ENCODE measurements at regions not wholly inside any gene's neighbourhood (a gene's known extent, or its start where the extent isn't known, plus 50 kb on each side); places are given as distances from the start of the nearest gene placed in this dataset.

DNA sequence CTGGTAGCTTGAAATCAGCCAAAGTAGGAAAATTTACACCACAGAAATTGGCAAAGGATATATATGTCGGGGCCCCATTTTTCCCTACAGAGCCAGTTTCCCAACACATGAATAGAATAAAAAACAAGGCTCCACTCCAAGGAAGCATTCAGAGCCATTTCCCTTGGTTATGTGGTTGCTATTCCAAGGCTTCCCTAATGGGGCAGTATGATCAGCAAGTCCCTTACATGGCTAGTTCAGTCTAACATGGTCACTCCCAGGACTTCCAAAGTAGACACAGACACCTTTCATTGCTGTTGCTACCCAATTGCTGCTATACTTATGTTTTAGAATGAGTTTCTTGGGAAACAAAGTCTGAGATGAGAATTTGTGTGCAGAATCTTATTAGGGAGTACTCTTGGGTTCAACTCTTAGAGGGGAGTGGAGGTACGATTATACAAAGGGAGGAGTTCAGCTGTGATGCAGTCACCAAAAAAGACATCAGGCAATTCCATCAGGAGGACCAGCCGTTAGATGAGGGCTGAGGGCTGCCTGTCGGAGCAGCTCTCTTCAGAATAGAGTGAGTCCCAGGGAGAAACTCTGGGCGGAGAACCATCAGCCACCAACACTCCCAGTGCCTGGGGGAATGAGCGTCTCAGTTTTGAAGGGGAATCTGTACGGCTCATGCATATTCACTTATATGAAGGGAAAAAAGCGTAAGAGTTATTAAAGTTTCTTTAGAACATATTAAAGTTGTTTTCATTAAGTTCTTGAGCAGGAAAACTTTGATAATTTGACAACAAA lies 92.9 kb downstream of the C21orf91 start:
- Histone ChIP-seq H3K27ac (ENCODE audit: low read depth in 1 of 2, low read length in 2 of 2) (no peak overlapping the region), H3K36me3 (ENCODE audit: control insufficient read depth in 4 of 4, insufficient read depth in 3 of 4, low read depth in 1 of 4, low read length in 3 of 4) (no peaks in the 10 kb centered on the region), H3K9me3 (ENCODE audit: control insufficient read depth in 4 of 4, low read length in 3 of 4) (no peaks in the 10 kb centered on the region), H3K27me3 (ENCODE audit: control insufficient read depth in 4 of 4, insufficient read depth in 4 of 4, low read length in 3 of 4) (no peaks in the 10 kb centered on the region), H3K4me3 (ENCODE audit: low read depth in 1 of 3, low read length in 3 of 3) (no peak overlapping the region), H3K4me1 (ENCODE audit: control insufficient read depth in 4 of 4, insufficient read depth in 4 of 4, low read length in 3 of 4) (no peaks in the 10 kb centered on the region), H3K9ac (ENCODE audit: low read depth in 1 of 2, low read length in 2 of 2) (no peak overlapping the region)
- no peak for DNase-seq (ENCODE audit: low spot score)
- TF ChIP-seq JUND (IDR thresholded peaks at IDR 0.05) (no peak), RAD21 (IDR thresholded peaks at IDR 0.05) (peak in 1 of 2 donors; percentile 30)
- WGBS: 85% methylated on average over 8 of the region's 8 CpGs

DNA sequence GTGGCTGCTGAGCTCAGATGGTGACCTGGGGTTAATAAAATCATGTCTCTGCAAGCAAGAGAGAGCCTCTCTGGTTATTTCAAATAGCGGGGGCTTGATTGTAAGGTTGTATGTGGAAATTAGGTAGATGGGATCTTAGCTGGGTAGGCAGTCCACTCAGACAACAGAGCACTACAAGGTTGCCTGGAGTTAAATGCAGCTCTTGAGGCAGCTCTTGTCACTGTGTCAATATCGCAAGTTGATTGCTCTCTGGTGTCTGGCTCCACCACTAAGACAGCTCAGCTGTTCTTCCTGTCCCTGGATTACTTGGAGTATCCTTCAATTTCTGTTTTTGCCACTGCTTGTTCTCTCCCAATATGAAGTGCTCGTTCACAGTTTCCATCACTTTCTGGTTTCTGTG lies 93.8 kb downstream of the C21orf91 start:
- TF ChIP-seq HNF4A (conservative IDR thresholded peaks at IDR 0.05) (no peak), HNF4G (IDR thresholded peaks at IDR 0.05) (no peak), NR2F2 (IDR thresholded peaks at IDR 0.05) (no peak), GABPA (IDR thresholded peaks at IDR 0.05 in 1 of 2, conservative IDR thresholded peaks at IDR 0.05 in 1 of 2) (no peak), FOXA2 (IDR thresholded peaks at IDR 0.05) (no peak), RAD21 (IDR thresholded peaks at IDR 0.05) (no peak), ZBTB33 (IDR thresholded peaks at IDR 0.05) (no peak), SP1 (IDR thresholded peaks at IDR 0.05) (no peak), EGR1 (IDR thresholded peaks at IDR 0.05; ENCODE audit: low read depth in 2 of 2) (no peak), RXRA (IDR thresholded peaks at IDR 0.05) (no peak), TAF1 (conservative IDR thresholded peaks at IDR 0.05) (no peak), ATF3 (IDR thresholded peaks at IDR 0.05) (no peak), FOXA1 (IDR thresholded peaks at IDR 0.05) (no peak), JUND (IDR thresholded peaks at IDR 0.05) (no peak)
- TF ChIP-seq, protein P1, sequence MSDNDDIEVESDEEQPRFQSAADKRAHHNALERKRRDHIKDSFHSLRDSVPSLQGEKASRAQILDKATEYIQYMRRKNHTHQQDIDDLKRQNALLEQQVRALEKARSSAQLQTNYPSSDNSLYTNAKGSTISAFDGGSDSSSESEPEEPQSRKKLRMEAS (IDR thresholded peaks at IDR 0.05): no peak
- TF ChIP-seq, protein P2, sequence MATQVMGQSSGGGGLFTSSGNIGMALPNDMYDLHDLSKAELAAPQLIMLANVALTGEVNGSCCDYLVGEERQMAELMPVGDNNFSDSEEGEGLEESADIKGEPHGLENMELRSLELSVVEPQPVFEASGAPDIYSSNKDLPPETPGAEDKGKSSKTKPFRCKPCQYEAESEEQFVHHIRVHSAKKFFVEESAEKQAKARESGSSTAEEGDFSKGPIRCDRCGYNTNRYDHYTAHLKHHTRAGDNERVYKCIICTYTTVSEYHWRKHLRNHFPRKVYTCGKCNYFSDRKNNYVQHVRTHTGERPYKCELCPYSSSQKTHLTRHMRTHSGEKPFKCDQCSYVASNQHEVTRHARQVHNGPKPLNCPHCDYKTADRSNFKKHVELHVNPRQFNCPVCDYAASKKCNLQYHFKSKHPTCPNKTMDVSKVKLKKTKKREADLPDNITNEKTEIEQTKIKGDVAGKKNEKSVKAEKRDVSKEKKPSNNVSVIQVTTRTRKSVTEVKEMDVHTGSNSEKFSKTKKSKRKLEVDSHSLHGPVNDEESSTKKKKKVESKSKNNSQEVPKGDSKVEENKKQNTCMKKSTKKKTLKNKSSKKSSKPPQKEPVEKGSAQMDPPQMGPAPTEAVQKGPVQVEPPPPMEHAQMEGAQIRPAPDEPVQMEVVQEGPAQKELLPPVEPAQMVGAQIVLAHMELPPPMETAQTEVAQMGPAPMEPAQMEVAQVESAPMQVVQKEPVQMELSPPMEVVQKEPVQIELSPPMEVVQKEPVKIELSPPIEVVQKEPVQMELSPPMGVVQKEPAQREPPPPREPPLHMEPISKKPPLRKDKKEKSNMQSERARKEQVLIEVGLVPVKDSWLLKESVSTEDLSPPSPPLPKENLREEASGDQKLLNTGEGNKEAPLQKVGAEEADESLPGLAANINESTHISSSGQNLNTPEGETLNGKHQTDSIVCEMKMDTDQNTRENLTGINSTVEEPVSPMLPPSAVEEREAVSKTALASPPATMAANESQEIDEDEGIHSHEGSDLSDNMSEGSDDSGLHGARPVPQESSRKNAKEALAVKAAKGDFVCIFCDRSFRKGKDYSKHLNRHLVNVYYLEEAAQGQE (IDR thresholded peaks at IDR 0.05): no peak
- TF ChIP-seq, protein P3, sequence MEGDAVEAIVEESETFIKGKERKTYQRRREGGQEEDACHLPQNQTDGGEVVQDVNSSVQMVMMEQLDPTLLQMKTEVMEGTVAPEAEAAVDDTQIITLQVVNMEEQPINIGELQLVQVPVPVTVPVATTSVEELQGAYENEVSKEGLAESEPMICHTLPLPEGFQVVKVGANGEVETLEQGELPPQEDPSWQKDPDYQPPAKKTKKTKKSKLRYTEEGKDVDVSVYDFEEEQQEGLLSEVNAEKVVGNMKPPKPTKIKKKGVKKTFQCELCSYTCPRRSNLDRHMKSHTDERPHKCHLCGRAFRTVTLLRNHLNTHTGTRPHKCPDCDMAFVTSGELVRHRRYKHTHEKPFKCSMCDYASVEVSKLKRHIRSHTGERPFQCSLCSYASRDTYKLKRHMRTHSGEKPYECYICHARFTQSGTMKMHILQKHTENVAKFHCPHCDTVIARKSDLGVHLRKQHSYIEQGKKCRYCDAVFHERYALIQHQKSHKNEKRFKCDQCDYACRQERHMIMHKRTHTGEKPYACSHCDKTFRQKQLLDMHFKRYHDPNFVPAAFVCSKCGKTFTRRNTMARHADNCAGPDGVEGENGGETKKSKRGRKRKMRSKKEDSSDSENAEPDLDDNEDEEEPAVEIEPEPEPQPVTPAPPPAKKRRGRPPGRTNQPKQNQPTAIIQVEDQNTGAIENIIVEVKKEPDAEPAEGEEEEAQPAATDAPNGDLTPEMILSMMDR (IDR thresholded peaks at IDR 0.05; ENCODE audit: low read depth, low read length, missing input control): no peak
- DNase-seq (ENCODE audit: low spot score): no peak
- Histone ChIP-seq H3K36me3 (ENCODE audit: control insufficient read depth in 4 of 4, insufficient read depth in 3 of 4, low read depth in 1 of 4, low read length in 3 of 4) (no peaks in the 10 kb centered on the region), H3K9me3 (ENCODE audit: control insufficient read depth in 4 of 4, low read length in 3 of 4) (no peaks in the 10 kb centered on the region), H3K4me3 (ENCODE audit: low read depth in 1 of 3, low read length in 3 of 3) (no peak overlapping the region), H3K9ac (ENCODE audit: low read depth in 1 of 2, low read length in 2 of 2) (no peak overlapping the region), H3K27me3 (ENCODE audit: control insufficient read depth in 4 of 4, insufficient read depth in 4 of 4, low read length in 3 of 4) (no peaks in the 10 kb centered on the region), H3K27ac (ENCODE audit: low read depth in 1 of 2, low read length in 2 of 2) (no peak overlapping the region), H3K4me1 (ENCODE audit: control insufficient read depth in 4 of 4, insufficient read depth in 4 of 4, low read length in 3 of 4) (no peaks in the 10 kb centered on the region)
- 61% methylated on average over 3 of the region's 3 CpGs for WGBS

All from liver (tissue), 8 donors.